NCI-H1436 (cell line): ENCODE measurements at regions not wholly inside any gene's neighbourhood (a gene's known extent, or its start where the extent isn't known, plus 50 kb on each side); places are given as distances from the start of the nearest gene placed in this dataset.
"Not testable (repeated sequence)": the region's sequence is repeated elsewhere in the genome, so short reads cannot be mapped to it uniquely, and the experiment has no call there.

Experiments used
- DNase-seq: peaks from one replicate; lab custom pipeline; 2025; lab: John Stamatoyannopoulos, UW

DNA sequence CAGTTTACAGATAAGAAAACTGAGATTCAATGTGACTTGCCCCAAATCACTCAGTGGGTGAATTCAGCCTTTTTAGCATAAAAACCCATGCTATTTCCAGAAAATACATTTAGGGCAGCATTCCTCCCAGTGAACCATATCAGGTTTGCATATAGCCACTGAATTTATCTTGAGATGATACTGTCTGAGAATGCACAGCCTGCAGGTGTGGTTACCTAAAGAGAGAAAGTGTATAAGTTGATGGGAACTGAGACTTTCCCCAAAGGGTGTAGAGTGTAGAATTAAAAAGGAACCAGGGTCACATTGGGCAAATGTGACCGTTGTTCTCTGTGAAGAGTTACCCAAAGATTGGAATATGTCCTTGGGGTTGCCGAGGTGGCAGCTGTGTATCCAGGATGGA, 100.0 kb upstream of the PIK3R1 start:
- DNase-seq = no peak

DNA sequence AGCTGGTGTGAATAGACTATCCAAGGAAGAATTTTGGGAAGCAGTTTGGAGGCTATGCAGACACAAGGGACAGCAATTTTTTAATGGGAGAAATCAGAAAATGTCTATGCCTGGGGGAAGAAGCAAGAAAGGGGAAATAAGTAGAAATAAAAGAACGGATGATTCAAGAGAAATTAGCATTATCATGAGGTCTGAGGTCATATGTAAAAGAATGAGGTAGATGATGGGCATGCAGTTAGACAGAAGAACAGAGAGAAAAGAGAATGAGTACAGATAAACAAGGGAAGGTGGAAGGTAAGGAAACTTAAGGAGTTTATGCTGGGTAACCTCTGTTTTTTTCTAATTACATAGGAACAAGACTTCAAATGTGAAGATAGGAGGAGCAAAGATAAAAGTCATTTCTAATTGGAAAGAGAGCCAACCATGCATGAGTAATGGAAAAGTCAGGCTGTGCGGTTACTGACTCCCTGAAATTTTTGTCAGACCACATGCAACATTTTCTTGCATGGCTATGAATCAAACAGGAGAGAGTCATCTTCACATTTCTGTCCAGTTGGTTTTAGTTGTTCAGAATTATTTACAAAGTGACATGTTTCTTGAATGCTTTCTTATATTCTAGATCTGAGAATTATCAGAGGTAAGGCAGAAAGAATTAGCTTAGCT, 101.0 kb upstream of the PIK3R1 start:
- DNase-seq = no peak

DNA sequence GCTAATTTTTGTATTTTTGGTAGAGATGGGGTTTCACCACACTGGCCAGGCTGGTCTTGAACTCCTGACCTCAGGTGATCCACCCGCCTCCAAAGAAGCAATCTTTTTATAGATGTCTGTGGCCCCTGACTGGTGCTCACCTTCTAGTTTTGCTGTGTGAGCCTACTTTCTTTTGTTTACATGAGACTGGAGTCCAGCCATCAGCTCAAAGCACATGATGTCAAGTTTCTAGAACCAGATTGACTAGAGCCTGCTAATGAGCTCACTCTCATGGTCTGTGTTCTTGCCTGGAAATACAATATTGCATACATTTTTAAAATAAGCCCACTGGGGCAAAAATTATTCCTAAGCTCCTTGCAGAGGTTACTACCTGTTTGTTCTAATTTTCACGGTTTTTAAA, 102.9 kb upstream of the PIK3R1 start:
- no peak for DNase-seq

DNA sequence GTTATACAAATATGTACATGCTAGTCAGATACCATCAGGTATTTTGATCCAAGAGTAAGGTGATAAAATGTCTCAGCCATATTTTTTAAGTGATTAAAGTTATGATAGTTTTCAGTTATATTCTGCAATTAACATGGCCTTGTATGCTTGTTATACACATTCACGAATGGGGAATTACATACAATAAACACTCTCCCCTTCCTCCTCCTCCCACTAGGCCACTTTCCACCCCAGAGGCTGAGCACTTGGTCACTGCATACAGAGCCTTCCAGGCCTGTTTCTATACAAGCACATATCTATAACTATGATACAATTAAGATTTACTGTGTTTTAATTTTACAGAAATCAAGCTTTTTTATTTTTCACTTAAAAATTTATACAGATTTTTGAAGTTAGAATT, 104.7 kb upstream of the PIK3R1 start:
- DNase-seq = no peak

DNA sequence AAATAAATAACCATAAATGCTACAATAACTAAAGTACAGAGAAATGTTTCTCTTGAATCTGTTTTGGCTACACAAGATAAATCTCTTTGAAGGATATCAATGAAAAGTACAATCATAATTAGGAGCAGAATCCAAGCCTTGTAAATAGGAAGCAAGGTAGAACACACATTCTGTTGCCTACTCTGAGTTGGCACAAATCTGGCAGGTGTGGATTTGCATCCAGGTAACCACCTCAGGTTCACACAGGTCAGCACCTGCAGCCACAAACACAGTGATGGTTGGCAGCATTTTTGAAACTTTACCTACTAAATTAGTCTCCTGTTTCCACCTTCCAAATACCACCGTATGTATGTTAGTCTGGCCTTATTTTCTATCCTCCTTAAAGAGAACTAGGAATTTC, 105.3 kb upstream of the PIK3R1 start:
- no peak for DNase-seq

- not testable (repeated sequence) for DNase-seq
Measured at GRCh38 chr5:68104217-68104616, 111.3 kb upstream of the PIK3R1 start.

GRCh38 chr5:68103297-68103696, 112.3 kb upstream of the PIK3R1 start:
- DNase-seq = not testable (repeated sequence)

- no peak for DNase-seq
Measured at GRCh38 chr5:68099327-68099726, 116.2 kb upstream of the PIK3R1 start.

DNA sequence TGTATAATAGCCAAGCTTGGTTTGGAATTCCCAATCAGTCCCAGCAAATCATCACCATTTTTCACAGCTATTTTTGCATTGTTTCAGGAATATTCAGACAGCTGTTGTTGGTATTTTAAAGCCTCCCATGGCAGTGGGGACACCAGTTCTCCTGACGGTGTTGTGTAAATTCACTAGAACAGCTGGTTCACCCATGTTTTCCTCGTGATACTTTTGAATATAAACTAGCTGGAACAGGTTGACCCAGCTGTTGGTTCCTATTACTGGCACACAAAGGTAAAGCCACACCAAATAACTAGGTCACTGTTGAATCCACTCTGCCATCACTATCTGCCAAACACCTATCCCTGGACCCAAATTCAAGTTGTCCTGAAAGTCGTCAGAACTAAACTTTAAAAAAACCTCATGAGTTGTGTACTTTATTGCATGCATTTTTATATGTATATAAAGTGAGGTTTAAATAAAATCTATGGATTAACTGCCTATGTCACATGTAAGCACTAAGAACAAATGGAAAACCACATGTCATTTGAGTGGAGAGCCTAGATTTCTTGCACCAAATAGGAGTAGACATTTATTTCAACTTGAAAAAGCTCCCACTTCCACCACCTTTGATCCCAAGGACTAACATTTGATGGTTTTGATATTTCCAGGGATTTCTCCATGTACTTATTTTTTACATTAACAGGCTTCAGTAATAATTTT, 121.9 kb upstream of the PIK3R1 start:
- no peak for DNase-seq

- no peak for DNase-seq
Measured at GRCh38 chr5:68088302-68088701, 127.3 kb upstream of the PIK3R1 start.

DNA sequence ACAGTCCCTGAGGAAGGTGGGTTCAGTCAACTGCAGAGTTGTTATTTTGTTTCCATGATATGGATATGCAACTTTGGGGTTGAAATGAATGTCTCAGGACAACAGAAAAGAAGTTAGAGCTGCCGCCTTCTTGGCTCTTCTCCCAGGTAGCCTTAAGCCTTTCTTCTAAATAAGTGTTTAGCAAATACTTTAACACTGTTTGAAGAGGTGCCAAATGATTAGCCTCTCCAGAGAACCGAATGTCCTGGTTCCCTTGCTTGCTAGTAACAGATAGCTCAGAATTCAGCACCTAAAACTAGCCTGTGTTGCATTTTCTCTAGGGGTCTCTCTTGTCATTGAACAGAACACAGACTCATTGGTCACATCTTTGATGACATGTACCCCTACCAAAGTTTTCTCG, 127.7 kb upstream of the PIK3R1 start:
- no peak for DNase-seq

- DNase-seq = no peak
Measured at GRCh38 chr5:68086857-68087256, 128.7 kb upstream of the PIK3R1 start.

- DNase-seq = no peak
Measured at GRCh38 chr5:68086439-68086838, 129.1 kb upstream of the PIK3R1 start.

DNA sequence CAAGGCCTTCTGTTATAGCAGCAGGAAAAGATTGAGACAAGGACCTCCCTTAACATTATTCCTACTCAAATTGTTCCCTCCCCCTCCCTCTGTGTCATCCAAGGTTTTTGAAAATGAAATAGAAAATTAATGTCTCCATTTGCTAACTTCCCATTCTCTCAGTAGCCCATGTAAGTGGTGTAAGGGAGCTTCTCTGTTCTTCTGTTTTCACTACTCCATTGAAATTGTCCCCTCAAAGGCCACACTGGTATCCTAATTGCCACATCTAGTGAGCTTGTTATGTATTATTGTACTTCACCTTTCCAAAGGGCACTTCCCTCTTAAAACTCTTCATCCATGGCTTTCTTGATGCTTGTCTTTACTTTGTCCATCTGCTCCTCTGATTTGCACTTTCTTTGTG, 131.2 kb upstream of the PIK3R1 start:
- no peak for DNase-seq

DNA sequence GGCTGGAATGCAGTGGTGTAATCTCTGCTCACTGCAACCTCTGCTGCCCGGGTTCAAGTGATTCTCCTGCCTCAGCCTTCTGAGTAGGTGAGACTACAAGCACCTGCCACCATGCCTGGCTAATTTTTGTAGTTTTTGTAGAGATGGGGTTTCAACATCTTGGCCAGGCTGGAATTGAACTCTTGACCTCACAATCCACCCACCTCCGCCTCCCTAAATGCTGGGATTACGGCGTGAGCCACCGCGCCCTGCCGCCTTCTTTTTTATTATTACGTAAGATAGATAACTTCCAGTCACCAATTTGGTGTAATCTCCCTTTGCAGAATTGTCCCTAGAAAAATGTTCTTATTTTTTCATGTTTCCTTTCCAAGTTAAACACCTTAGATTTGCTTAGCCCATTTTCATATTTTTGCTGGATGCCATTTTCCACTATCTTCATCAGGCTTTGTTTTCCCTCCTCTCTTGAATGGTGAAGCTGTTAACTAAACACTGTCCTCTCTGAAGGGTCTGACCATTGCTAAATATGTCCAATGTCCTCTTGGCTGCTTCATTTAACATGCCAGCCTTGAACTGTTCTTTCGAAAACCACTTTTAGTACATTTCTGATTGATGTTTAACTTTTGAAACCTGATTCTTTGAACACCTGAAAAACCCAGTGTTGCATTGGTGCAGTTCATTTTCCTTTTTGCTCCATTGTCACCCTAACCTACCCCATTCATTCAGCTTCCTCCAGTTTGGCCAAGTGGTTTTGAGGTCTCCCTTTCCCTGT, 135.1 kb upstream of the PIK3R1 start:
- no peak for DNase-seq

- DNase-seq = no peak
Measured at GRCh38 chr5:68077349-68077894, 138.1 kb upstream of the PIK3R1 start.

GRCh38 chr5:68074633-68075032, 140.9 kb upstream of the PIK3R1 start:
- DNase-seq = peak; percentile 30

GRCh38 chr5:68074048-68074632, 141.4 kb upstream of the PIK3R1 start:
- no peak for DNase-seq

DNA sequence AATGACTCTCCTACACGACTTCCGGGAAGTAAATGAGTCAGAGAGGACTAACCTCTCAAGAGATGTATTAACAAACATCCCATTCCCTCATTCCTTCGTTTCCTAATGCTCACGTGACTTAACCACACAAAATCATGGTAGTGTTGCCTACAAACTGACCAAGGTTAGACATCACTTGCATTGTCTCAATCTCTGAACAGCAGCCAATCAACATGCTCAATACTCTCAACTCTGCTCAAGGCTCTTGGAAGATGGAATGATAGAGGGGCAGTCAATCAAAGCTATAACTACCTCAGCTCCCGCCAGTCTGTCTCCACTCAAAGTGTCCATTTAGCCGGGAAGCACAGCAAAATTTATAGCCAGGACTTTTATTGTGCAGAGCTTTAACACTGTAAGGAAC, 143.8 kb upstream of the PIK3R1 start:
- DNase-seq = no peak

- no peak for DNase-seq
Measured at GRCh38 chr5:68071282-68071632, 144.3 kb upstream of the PIK3R1 start.

- DNase-seq = no peak
Measured at GRCh38 chr5:68070591-68071281, 144.8 kb upstream of the PIK3R1 start.
